Panc1 (cell line): ENCODE measurements at regions not wholly inside any gene's neighbourhood (a gene's known extent, or its start where the extent isn't known, plus 50 kb on each side); places are given as distances from the start of the nearest gene placed in this dataset.

Source experiments
- ATAC-seq: fragments of 200-7000 bp; cut with Tn5 transposase; 2 replicates; pipeline ENCODE4 v1.9.1; 2020; ENCODE audit warnings: mild to moderate bottlenecking, moderate library complexity
- BruUV-seq: library from RNA; stranded (reverse); fragments of 400-500 nt; replicated peaks from 2 replicates; lab custom pipeline; 2021; lab: Mats Ljungman, UMichigan
- CTCF ChIA-PET: fragments of 300-600 bp; sonication (Branson Sonifier 250); formaldehyde crosslinking; loops from one replicate; lab custom pipeline; 2022; ENCODE audit warnings: antibody characterized with exemption; lab: Charles Lee
- POLR2A ChIA-PET: fragments of 300-600 bp; sonication (Branson Sonifier 250); formaldehyde crosslinking; loops from one replicate; lab custom pipeline; 2022; ENCODE audit warnings: antibody characterized with exemption; lab: Charles Lee
- DNase-seq: peaks from one replicate; pipeline ENCODE4 v3.0.0-alpha.2; 2010; ENCODE audit warnings: low read depth, low spot score
- H3K27ac ChIP-seq: 2 replicates; pipeline ENCODE4 v1.5.1; 2011; ENCODE audit warnings: mild to moderate bottlenecking, low read length, inconsistent platforms
- H3K27me3 ChIP-seq: fragments of 200-500 bp; sonication (Bioruptor generic); 2 replicates; pipeline ENCODE4 v1.6.0; 2014; ENCODE audit warnings: low read length, inconsistent platforms; ENCODE audit not compliant: control insufficient read depth, insufficient read depth
- H3K36me3 ChIP-seq: fragments of 200-500 bp; sonication (Bioruptor generic); 2 replicates; pipeline ENCODE4 v1.5.1; 2014; ENCODE audit warnings: inconsistent platforms, mild to moderate bottlenecking, low read length, moderate library complexity; ENCODE audit not compliant: control insufficient read depth, insufficient read depth
- H3K4me1 ChIP-seq: 2 replicates; pipeline ENCODE4 v1.5.1; 2011; ENCODE audit warnings: inconsistent platforms, mild to moderate bottlenecking, low read length, moderate library complexity; ENCODE audit not compliant: control insufficient read depth, insufficient read depth
- H3K4me3 ChIP-seq, 2 experiments: 2 replicates each; pipeline ENCODE4 v1.5.1; 2011 to 2012; ENCODE audit warnings: low read depth in 2 of 2, low read length in 2 of 2, mild to moderate bottlenecking in 2 of 2, inconsistent platforms in 1 of 2, moderate library complexity in 1 of 2
- H3K9me3 ChIP-seq: fragments of 200-500 bp; sonication (Bioruptor generic); 2 replicates; pipeline ENCODE4 v1.5.1; 2014; ENCODE audit warnings: low read depth, mild to moderate bottlenecking, inconsistent platforms, low read length, moderate library complexity; ENCODE audit not compliant: control insufficient read depth, insufficient read depth
- POLR2AphosphoS5 ChIP-seq: IDR thresholded peaks from 2 replicates; pipeline ENCODE4 v1.6.1; 2012; ENCODE audit warnings: mild to moderate bottlenecking, low read depth, low read length, moderate library complexity
- SIN3A ChIP-seq: IDR thresholded peaks from 2 replicates; pipeline ENCODE4 v1.6.1; 2012; ENCODE audit warnings: low read depth, mild to moderate bottlenecking, low read length, moderate library complexity, borderline replicate concordance; ENCODE audit not compliant: insufficient read depth
- TCF7L2 ChIP-seq: IDR thresholded peaks from 2 replicates; pipeline ENCODE4 v1.6.1; 2011; ENCODE audit warnings: mild to moderate bottlenecking, low read depth, low read length, inconsistent platforms
- in situ Hi-C: cut with HindIII; loops from 2 replicates; pipeline ENCODE4 v1.10.0; 2016; ENCODE audit warnings: low sequenced_read_pairs, low pct_unique_long_range_greater_than_20kb
- intact Hi-C: fragments of 100-400 bp; cut with micrococcal nuclease; formaldehyde crosslinking; loops from one replicate; pipeline ENCODE4 v1.10.0; 2022; ENCODE audit not compliant: unreplicated experiment
- TF ChIP-seq, protein P1 (sequence below): fragments of 450-650 bp; IDR thresholded peaks from 2 replicates; pipeline ENCODE4 v1.5.1; 2017; ENCODE audit warnings: mild to moderate bottlenecking
- TF ChIP-seq, protein P2 (sequence below), 2 experiments: IDR thresholded peaks; 2 replicates each; pipeline ENCODE4 v1.6.1; 2011 to 2012; ENCODE audit warnings: low read depth in 2 of 2, control low read depth in 1 of 2, low read length in 1 of 2, mild to moderate bottlenecking in 1 of 2, moderate library complexity in 1 of 2; ENCODE audit not compliant: insufficient read depth in 1 of 2

DNA sequence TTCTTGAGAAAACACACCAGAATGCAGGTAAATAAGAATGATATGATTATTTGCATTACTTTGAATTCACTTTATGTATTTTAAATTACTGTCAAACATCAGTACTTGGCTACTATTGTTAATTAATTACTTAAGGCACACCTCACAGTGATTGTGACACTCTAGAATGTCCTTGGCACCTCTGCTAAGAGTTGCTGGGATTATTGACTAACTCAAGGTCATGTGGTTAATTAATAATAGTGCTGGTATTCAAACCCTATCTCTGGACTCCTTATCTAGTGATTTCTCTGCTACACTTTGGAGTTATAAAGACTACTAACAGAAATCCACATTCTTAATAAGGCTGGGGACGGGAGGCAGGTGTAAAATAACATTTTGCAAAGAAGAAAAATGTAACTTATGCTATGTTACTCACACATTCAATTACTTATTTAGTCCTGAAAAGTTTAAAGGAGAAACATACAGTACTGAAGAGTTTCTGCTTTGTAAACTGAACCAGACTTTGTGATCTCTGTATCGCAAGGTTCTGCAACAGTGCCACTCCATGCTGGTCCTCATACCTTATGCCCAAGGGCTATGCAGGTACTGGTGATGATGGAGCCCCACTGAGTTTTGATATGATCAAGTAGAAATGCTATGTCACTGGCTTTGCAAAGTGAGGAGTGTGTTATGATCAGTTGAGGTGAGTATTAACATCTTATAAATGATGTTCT, 242.7 kb downstream of the MID1IP1 start:
- BruUV-seq = no TSS peak
- CTCF ChIA-PET = no interaction called here
- Histone ChIP-seq H3K27ac (no peak overlapping the region), H3K4me3 (no peak overlapping the region), H3K36me3 (no peaks in the 10 kb centered on the region), H3K27me3 (no peaks in the 10 kb centered on the region), H3K4me1 (no peaks in the 10 kb centered on the region), H3K9me3 (no peaks in the 10 kb centered on the region)
- intact Hi-C loops = no loop called here
- in situ Hi-C loops = no loop called here
- no peak for ATAC-seq
- POLR2A ChIA-PET = no interaction called here
- TF ChIP-seq, protein P1, sequence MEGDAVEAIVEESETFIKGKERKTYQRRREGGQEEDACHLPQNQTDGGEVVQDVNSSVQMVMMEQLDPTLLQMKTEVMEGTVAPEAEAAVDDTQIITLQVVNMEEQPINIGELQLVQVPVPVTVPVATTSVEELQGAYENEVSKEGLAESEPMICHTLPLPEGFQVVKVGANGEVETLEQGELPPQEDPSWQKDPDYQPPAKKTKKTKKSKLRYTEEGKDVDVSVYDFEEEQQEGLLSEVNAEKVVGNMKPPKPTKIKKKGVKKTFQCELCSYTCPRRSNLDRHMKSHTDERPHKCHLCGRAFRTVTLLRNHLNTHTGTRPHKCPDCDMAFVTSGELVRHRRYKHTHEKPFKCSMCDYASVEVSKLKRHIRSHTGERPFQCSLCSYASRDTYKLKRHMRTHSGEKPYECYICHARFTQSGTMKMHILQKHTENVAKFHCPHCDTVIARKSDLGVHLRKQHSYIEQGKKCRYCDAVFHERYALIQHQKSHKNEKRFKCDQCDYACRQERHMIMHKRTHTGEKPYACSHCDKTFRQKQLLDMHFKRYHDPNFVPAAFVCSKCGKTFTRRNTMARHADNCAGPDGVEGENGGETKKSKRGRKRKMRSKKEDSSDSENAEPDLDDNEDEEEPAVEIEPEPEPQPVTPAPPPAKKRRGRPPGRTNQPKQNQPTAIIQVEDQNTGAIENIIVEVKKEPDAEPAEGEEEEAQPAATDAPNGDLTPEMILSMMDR = no peak
- no peak for TF ChIP-seq TCF7L2
- TF ChIP-seq, protein P2, sequence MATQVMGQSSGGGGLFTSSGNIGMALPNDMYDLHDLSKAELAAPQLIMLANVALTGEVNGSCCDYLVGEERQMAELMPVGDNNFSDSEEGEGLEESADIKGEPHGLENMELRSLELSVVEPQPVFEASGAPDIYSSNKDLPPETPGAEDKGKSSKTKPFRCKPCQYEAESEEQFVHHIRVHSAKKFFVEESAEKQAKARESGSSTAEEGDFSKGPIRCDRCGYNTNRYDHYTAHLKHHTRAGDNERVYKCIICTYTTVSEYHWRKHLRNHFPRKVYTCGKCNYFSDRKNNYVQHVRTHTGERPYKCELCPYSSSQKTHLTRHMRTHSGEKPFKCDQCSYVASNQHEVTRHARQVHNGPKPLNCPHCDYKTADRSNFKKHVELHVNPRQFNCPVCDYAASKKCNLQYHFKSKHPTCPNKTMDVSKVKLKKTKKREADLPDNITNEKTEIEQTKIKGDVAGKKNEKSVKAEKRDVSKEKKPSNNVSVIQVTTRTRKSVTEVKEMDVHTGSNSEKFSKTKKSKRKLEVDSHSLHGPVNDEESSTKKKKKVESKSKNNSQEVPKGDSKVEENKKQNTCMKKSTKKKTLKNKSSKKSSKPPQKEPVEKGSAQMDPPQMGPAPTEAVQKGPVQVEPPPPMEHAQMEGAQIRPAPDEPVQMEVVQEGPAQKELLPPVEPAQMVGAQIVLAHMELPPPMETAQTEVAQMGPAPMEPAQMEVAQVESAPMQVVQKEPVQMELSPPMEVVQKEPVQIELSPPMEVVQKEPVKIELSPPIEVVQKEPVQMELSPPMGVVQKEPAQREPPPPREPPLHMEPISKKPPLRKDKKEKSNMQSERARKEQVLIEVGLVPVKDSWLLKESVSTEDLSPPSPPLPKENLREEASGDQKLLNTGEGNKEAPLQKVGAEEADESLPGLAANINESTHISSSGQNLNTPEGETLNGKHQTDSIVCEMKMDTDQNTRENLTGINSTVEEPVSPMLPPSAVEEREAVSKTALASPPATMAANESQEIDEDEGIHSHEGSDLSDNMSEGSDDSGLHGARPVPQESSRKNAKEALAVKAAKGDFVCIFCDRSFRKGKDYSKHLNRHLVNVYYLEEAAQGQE (IDR thresholded peaks at IDR 0.05; ENCODE audit: insufficient read depth in 1 of 2, low read depth in 2 of 2, low read length in 1 of 2) = no peak
- no peak for TF ChIP-seq POLR2AphosphoS5
- no peak for TF ChIP-seq SIN3A
- no peak for DNase-seq

DNA sequence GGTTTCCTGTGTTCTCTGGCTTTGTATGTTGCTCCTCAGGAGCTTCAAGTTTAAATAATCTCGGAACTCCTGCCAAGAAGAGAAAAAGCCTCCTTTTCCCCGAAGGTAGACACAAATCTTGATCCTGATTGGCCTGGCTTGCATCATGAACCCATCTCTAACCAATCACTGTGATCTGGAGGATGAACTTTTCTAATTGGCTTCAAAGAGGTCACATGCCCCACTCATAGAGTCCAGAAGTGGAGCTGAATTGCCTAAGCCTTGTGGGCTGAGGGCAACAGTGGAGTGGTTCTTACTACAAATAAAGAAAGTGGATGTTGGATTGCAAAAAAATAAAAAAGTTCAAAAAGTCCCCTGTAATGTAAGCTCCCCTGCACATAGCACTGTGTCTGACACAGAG, 245.9 kb downstream of the MID1IP1 start:
- intact Hi-C loops = no loop called here
- no TSS peak for BruUV-seq

More for the DNA sequence above, 245.9 kb downstream of the MID1IP1 start:
- Histone ChIP-seq H3K27ac (no peak overlapping the region), H3K36me3 (no peaks in the 10 kb centered on the region), H3K9me3 (no peaks in the 10 kb centered on the region), H3K27me3 (no peaks in the 10 kb centered on the region), H3K4me3 (no peak overlapping the region), H3K4me1 (no peaks in the 10 kb centered on the region)
- POLR2A ChIA-PET = no interaction called here
- DNase-seq = no peak
- CTCF ChIA-PET = no interaction called here
- in situ Hi-C loops = no loop called here
- no peak for ATAC-seq
- TF ChIP-seq TCF7L2 (no peak), SIN3A (no peak), POLR2AphosphoS5 (no peak)
- TF ChIP-seq, protein P1 = no peak
- TF ChIP-seq, protein P2 (IDR thresholded peaks at IDR 0.05; ENCODE audit: insufficient read depth in 1 of 2, low read depth in 2 of 2, low read length in 1 of 2) = no peak
